ENCODE measurements at regions not wholly inside any gene's neighbourhood (a gene's known extent, or its start where the extent isn't known, plus 50 kb on each side); places are given as distances from the start of the nearest gene placed in this dataset.

GRCh38 chrX:106454991-106455390, 156.8 kb upstream of the RADX start:
- H3K4me1 ChIP-seq = no peaks in the 10 kb centered on the region
- no peak overlapping the region for H3K27ac ChIP-seq
- no peaks in the 10 kb centered on the region for H3K27me3 ChIP-seq
- WGBS (ENCODE audit: insufficient coverage, low coverage, low lambda C conversion rate, missing lambda C conversion rate) = 62% methylated on average over 1 of the region's 1 CpG
- intact Hi-C loops (cut with DNase I) = no loop called here
- H3K9me3 ChIP-seq = no peaks in the 10 kb centered on the region
- DNase-seq = no peak
- no peak for TF ChIP-seq POLR2A (IDR thresholded peaks at IDR 0.05)
- no peak for TF ChIP-seq CTCF (IDR thresholded peaks at IDR 0.05)
- no peaks in the 10 kb centered on the region for H3K36me3 ChIP-seq
- H3K4me3 ChIP-seq = no peak overlapping the region
- no peak for ATAC-seq

- no peak overlapping the region for H3K4me3 ChIP-seq
- H3K36me3 ChIP-seq = no peaks in the 10 kb centered on the region
- DNase-seq (no peak), ATAC-seq (peak in 3 of 4 donors; percentile 32 to 50 (median 46))
- no peaks in the 10 kb centered on the region for H3K9me3 ChIP-seq
- TF ChIP-seq POLR2A (IDR thresholded peaks at IDR 0.05) (no peak), CTCF (IDR thresholded peaks at IDR 0.05) (no peak)
- WGBS (ENCODE audit: insufficient coverage, low coverage, low lambda C conversion rate, missing lambda C conversion rate) = 8% methylated on average over 1 of the region's 1 CpG
- intact Hi-C loops (cut with DNase I) = no loop called here
- H3K27ac ChIP-seq = no peak overlapping the region
- no peaks in the 10 kb centered on the region for H3K27me3 ChIP-seq
- no peaks in the 10 kb centered on the region for H3K4me1 ChIP-seq
These were observed 154.0 kb upstream of the RADX start for GRCh38 chrX:106457802-106458201.

- ATAC-seq (no peak), DNase-seq (peak in 1 of 3 donors; percentile 18)
- TF ChIP-seq CTCF (IDR thresholded peaks at IDR 0.05) (no peak), POLR2A (IDR thresholded peaks at IDR 0.05) (no peak)
- Histone ChIP-seq H3K36me3 (no peaks in the 10 kb centered on the region), H3K9me3 (no peaks in the 10 kb centered on the region), H3K27me3 (no peaks in the 10 kb centered on the region), H3K4me3 (no peak overlapping the region), H3K4me1 (no peaks in the 10 kb centered on the region), H3K27ac (no peak overlapping the region)
- intact Hi-C loops (cut with DNase I) = no loop called here
- 13% methylated on average over 1 of the region's 15 CpGs for WGBS (ENCODE audit: insufficient coverage, low coverage, low lambda C conversion rate, missing lambda C conversion rate)
These were observed 144.4 kb upstream of the RADX start for GRCh38 chrX:106467422-106467821.

GRCh38 chrX:106467943-106468342, 143.8 kb upstream of the RADX start:
- TF ChIP-seq POLR2A (IDR thresholded peaks at IDR 0.05) (no peak), CTCF (IDR thresholded peaks at IDR 0.05) (no peak)
- H3K27ac ChIP-seq = no peak overlapping the region
- DNase-seq (no peak), ATAC-seq (no peak)
- no peaks in the 10 kb centered on the region for H3K27me3 ChIP-seq
- H3K9me3 ChIP-seq = no peaks in the 10 kb centered on the region
- 70% methylated on average over 1 of the region's 2 CpGs for WGBS (ENCODE audit: insufficient coverage, low coverage, low lambda C conversion rate, missing lambda C conversion rate)
- no peaks in the 10 kb centered on the region for H3K4me1 ChIP-seq
- no peak overlapping the region for H3K4me3 ChIP-seq
- intact Hi-C loops (cut with DNase I) = no loop called here
- H3K36me3 ChIP-seq = no peaks in the 10 kb centered on the region

GRCh38 chrX:106468433-106468832, 143.3 kb upstream of the RADX start:
- TF ChIP-seq CTCF (IDR thresholded peaks at IDR 0.05) (no peak), POLR2A (IDR thresholded peaks at IDR 0.05) (no peak)
- no peak overlapping the region for H3K4me3 ChIP-seq
- ATAC-seq (no peak), DNase-seq (peak in 1 of 3 donors; percentile 40)
- H3K36me3 ChIP-seq = no peaks in the 10 kb centered on the region
- H3K4me1 ChIP-seq = no peaks in the 10 kb centered on the region
- no peaks in the 10 kb centered on the region for H3K27me3 ChIP-seq
- no peaks in the 10 kb centered on the region for H3K9me3 ChIP-seq
- 77% methylated on average over 9 of the region's 11 CpGs for WGBS (ENCODE audit: insufficient coverage, low coverage, low lambda C conversion rate, missing lambda C conversion rate)
- H3K27ac ChIP-seq = no peak overlapping the region
- intact Hi-C loops (cut with DNase I) = no loop called here
